ENCODE measurements at regions not wholly inside any gene's neighbourhood (a gene's known extent, or its start where the extent isn't known, plus 50 kb on each side); places are given as distances from the start of the nearest gene placed in this dataset.
A peak's percentile ranks its signal among the peaks of the same experiment; 100 is the strongest.

- Mint-ChIP-seq H3K9me3 (no peaks in the 10 kb centered on the region), H3K4me3 (no peak overlapping the region), H3K4me1 (peaks cover 17% of the 10 kb centered on the region), H3K36me3 (ENCODE audit: low read depth) (no peaks in the 10 kb centered on the region), H3K27ac (no peak overlapping the region), H3K27me3 (ENCODE audit: low read depth, poor library complexity) (no peaks in the 10 kb centered on the region)
- DNase-seq, result no peak
- TF ChIP-seq CTCF (IDR thresholded peaks at IDR 0.05), result no peak
Observed at GRCh38 chr5:33334829-33335228, 105.9 kb upstream of the TARS1 start.

- no peaks in the 10 kb centered on the region for H3K27me3 Mint-ChIP-seq (ENCODE audit: low read depth, poor library complexity)
- no peak overlapping the region for H3K27ac Mint-ChIP-seq
- H3K9me3 Mint-ChIP-seq, result no peaks in the 10 kb centered on the region
- no peak overlapping the region for H3K4me3 Mint-ChIP-seq
- H3K36me3 Mint-ChIP-seq (ENCODE audit: low read depth), result no peaks in the 10 kb centered on the region
- TF ChIP-seq CTCF (IDR thresholded peaks at IDR 0.05), result no peak
- no peak for DNase-seq
- H3K4me1 Mint-ChIP-seq, result peaks cover 12% of the 10 kb centered on the region
Observed at GRCh38 chr5:33336891-33337636, 103.7 kb upstream of the TARS1 start.

GRCh38 chr5:33337637-33337992 lies 103.2 kb upstream of the TARS1 start:
- DNase-seq, result no peak
- H3K9me3 Mint-ChIP-seq, result no peaks in the 10 kb centered on the region
- TF ChIP-seq CTCF (IDR thresholded peaks at IDR 0.05), result no peak
- H3K27me3 Mint-ChIP-seq (ENCODE audit: low read depth, poor library complexity), result no peaks in the 10 kb centered on the region
- H3K4me3 Mint-ChIP-seq, result no peak overlapping the region
- peaks cover 11% of the 10 kb centered on the region for H3K4me1 Mint-ChIP-seq
- no peaks in the 10 kb centered on the region for H3K36me3 Mint-ChIP-seq (ENCODE audit: low read depth)
- peak overlapping the region; percentile 56 for H3K27ac Mint-ChIP-seq

GRCh38 chr5:33338336-33339110 lies 102.2 kb upstream of the TARS1 start:
- no peaks in the 10 kb centered on the region for H3K9me3 Mint-ChIP-seq
- no peak overlapping the region for H3K4me3 Mint-ChIP-seq
- H3K4me1 Mint-ChIP-seq, result peaks cover 11% of the 10 kb centered on the region
- no peaks in the 10 kb centered on the region for H3K36me3 Mint-ChIP-seq (ENCODE audit: low read depth)
- no peak for DNase-seq
- H3K27me3 Mint-ChIP-seq (ENCODE audit: low read depth, poor library complexity), result no peaks in the 10 kb centered on the region
- no peak overlapping the region for H3K27ac Mint-ChIP-seq
- no peak for TF ChIP-seq CTCF (IDR thresholded peaks at IDR 0.05)

GRCh38 chr5:33339413-33339812 lies 101.4 kb upstream of the TARS1 start:
- Mint-ChIP-seq H3K4me1 (peaks cover 11% of the 10 kb centered on the region), H3K36me3 (ENCODE audit: low read depth) (no peaks in the 10 kb centered on the region)

More at GRCh38 chr5:33339413-33339812, 101.4 kb upstream of the TARS1 start:
- Mint-ChIP-seq H3K4me3 (no peak overlapping the region), H3K9me3 (no peaks in the 10 kb centered on the region), H3K27ac (no peak overlapping the region), H3K27me3 (ENCODE audit: low read depth, poor library complexity) (no peaks in the 10 kb centered on the region)
- no peak for DNase-seq
- no peak for TF ChIP-seq CTCF (IDR thresholded peaks at IDR 0.05)

Data from nephron progenitor cell (in vitro differentiated cells).